GM23248 (cell line): ENCODE measurements at regions not wholly inside any gene's neighbourhood (a gene's known extent, or its start where the extent isn't known, plus 50 kb on each side); places are given as distances from the start of the nearest gene placed in this dataset.

Experiments used
- EZH2 ChIP-seq: fragments of 200-600 bp; sonication (generic); IDR thresholded peaks from 2 replicates; pipeline ENCODE4 v1.6.1; 2018; ENCODE audit warnings: antibody characterized with exemption, mild to moderate bottlenecking; ENCODE audit not compliant: insufficient read depth, poor library complexity, severe bottlenecking
- EZH2phosphoT487 ChIP-seq: fragments of 200-600 bp; sonication (generic); IDR thresholded peaks from 2 replicates; pipeline ENCODE4 v1.6.1; 2018; ENCODE audit warnings: antibody characterized with exemption, moderate library complexity, mild to moderate bottlenecking, low read depth; ENCODE audit not compliant: insufficient read depth

DNA sequence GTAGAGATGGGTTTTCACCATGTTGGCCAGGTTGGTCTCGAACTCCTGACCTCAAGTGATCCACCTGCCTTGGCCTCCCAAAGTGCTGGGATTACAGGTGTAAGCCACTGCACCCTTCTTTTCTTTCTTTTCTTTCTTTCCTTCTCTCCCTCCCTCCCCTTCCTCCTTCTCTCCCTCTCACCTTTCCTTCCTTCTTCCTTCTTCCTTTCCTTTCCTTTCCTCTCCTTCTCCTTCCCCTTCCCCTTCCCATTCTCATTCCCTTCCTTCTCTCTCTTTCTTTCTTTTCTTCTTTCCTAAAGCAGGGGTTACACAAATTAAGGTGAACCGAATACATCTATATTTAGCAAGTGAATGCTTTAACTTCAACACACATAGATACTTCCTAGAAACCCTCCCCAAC lies 58.0 kb upstream of the URI1 start:
- TF ChIP-seq EZH2, result no peak
- no peak for TF ChIP-seq EZH2phosphoT487
